Mesenchymal stem cell (in vitro differentiated cells and primary cell): ENCODE measurements at regions not wholly inside any gene's neighbourhood (a gene's known extent, or its start where the extent isn't known, plus 50 kb on each side); places are given as distances from the start of the nearest gene placed in this dataset.
A peak's percentile ranks its signal among the peaks of the same experiment; 100 is the strongest.

Experiments used
- DNase-seq: peaks from one replicate; pipeline ENCODE4 v3.0.0-alpha.2; 2013
- H2AFZ ChIP-seq: one replicate; pipeline ENCODE4 v1.6.1; 2013; ENCODE audit warnings: low read depth, mild to moderate bottlenecking, control low read depth, inconsistent platforms, low read length, moderate library complexity
- H2AK5ac ChIP-seq: 2 replicates; pipeline ENCODE4 v1.6.1; 2013; ENCODE audit warnings: low read length, moderate library complexity, mild to moderate bottlenecking, inconsistent platforms; ENCODE audit not compliant: severe bottlenecking
- H2BK120ac ChIP-seq: one replicate; pipeline ENCODE4 v1.6.1; 2013; ENCODE audit warnings: low read depth, mild to moderate bottlenecking, inconsistent platforms, low read length, moderate library complexity
- H2BK12ac ChIP-seq, 2 experiments: one replicate each; pipeline ENCODE4 v1.6.1; 2013; ENCODE audit warnings: inconsistent platforms in 2 of 2, low read length in 2 of 2, mild to moderate bottlenecking in 2 of 2, moderate library complexity in 2 of 2, control low read depth in 1 of 2
- H2BK15ac ChIP-seq: one replicate; pipeline ENCODE4 v1.6.1; 2013; ENCODE audit warnings: mild to moderate bottlenecking, low read depth, inconsistent platforms; ENCODE audit not compliant: poor library complexity, severe bottlenecking
- H2BK5ac ChIP-seq: 2 replicates; pipeline ENCODE4 v1.6.1; 2013; ENCODE audit warnings: low read depth, mild to moderate bottlenecking, low read length, control low read depth, inconsistent platforms; ENCODE audit not compliant: poor library complexity, severe bottlenecking
- H3K14ac ChIP-seq, 2 experiments: one replicate each; pipeline ENCODE4 v1.6.1; 2013; ENCODE audit warnings: inconsistent platforms in 2 of 2, low read length in 2 of 2, control low read depth in 1 of 2, mild to moderate bottlenecking in 1 of 2, moderate library complexity in 1 of 2
- H3K18ac ChIP-seq, 2 experiments: one replicate each; pipeline ENCODE4 v1.6.1; 2013; ENCODE audit warnings: inconsistent platforms in 2 of 2, low read length in 2 of 2, control low read depth in 1 of 2, low read depth in 1 of 2, mild to moderate bottlenecking in 1 of 2
- H3K23ac ChIP-seq, 2 experiments: one replicate each; pipeline ENCODE4 v1.6.1; 2013; ENCODE audit warnings: inconsistent platforms in 2 of 2, low read length in 2 of 2, mild to moderate bottlenecking in 2 of 2, moderate library complexity in 2 of 2, control low read depth in 1 of 2
- H3K27ac ChIP-seq: 2 replicates; pipeline ENCODE4 v1.5.1; 2013; ENCODE audit warnings: mild to moderate bottlenecking, moderate library complexity, low read length, control low read depth, inconsistent platforms; ENCODE audit not compliant: poor library complexity, severe bottlenecking
- H3K27me3 ChIP-seq, 2 experiments: 2 replicates each; pipeline versions ENCODE4 v1.6.1 to v1.7.0; 2013; ENCODE audit warnings: low read length in 2 of 2, mild to moderate bottlenecking in 2 of 2, moderate library complexity in 2 of 2, control low read depth in 1 of 2, inconsistent platforms in 1 of 2; ENCODE audit not compliant: control insufficient read depth in 1 of 2, insufficient read depth in 1 of 2
- H3K36me3 ChIP-seq, 2 experiments: 2 replicates each; pipeline versions ENCODE4 v1.6.1 to v1.7.0; 2013; ENCODE audit warnings: low read length in 2 of 2, control low read depth in 1 of 2, inconsistent platforms in 1 of 2, low read depth in 1 of 2, mild to moderate bottlenecking in 1 of 2; ENCODE audit not compliant: insufficient read depth in 2 of 2, control insufficient read depth in 1 of 2
- H3K4ac ChIP-seq, 2 experiments: one replicate each; pipeline ENCODE4 v1.6.1; 2013; ENCODE audit warnings: inconsistent platforms in 2 of 2, low read length in 2 of 2, mild to moderate bottlenecking in 2 of 2, moderate library complexity in 2 of 2, control low read depth in 1 of 2, low read depth in 1 of 2
- H3K4me1 ChIP-seq: 2 replicates; pipeline ENCODE4 v1.6.1; 2013; ENCODE audit warnings: low read depth, low read length, control low read depth; ENCODE audit not compliant: control insufficient read depth, insufficient read depth
- H3K4me2 ChIP-seq: 2 replicates; pipeline ENCODE4 v1.6.1; 2013; ENCODE audit warnings: low read length, mild to moderate bottlenecking, inconsistent platforms; ENCODE audit not compliant: poor library complexity, severe bottlenecking
- H3K4me3 ChIP-seq, 2 experiments: 2 replicates each; pipeline versions ENCODE4 v1.5.1 to v1.7.0; 2013; ENCODE audit warnings: low read length in 2 of 2, mild to moderate bottlenecking in 2 of 2, control low read depth in 1 of 2, low read depth in 1 of 2; ENCODE audit not compliant: insufficient read depth in 1 of 2
- H3K79me1 ChIP-seq: replicated peaks from 2 replicates; pipeline ENCODE4 v1.6.1; 2013; ENCODE audit warnings: mild to moderate bottlenecking, control low read depth, low read length, inconsistent platforms; ENCODE audit not compliant: poor library complexity, severe bottlenecking
- H3K9ac ChIP-seq: 2 replicates; pipeline ENCODE4 v1.7.0; 2013; ENCODE audit warnings: mild to moderate bottlenecking, low read length, moderate library complexity
- H3K9me3 ChIP-seq: 2 replicates; pipeline ENCODE4 v1.7.0; 2013; ENCODE audit warnings: mild to moderate bottlenecking, low read length; ENCODE audit not compliant: control insufficient read depth
- H4K8ac ChIP-seq: one replicate; pipeline ENCODE4 v1.6.1; 2013; ENCODE audit warnings: inconsistent platforms, mild to moderate bottlenecking, low read length, moderate library complexity
- H4K91ac ChIP-seq: one replicate; pipeline ENCODE4 v1.6.1; 2013; ENCODE audit warnings: mild to moderate bottlenecking, low read length, inconsistent platforms
- WGBS: methylation state at CpG from one replicate; pipeline ENCODE4 v1.1.7; 2013; ENCODE audit warnings: mixed read lengths; 5-methylcytosine and 5-hydroxymethylcytosine counted together

- H4K91ac ChIP-seq: no peak overlapping the region
- H3K36me3 ChIP-seq: no peaks in the 10 kb centered on the region
- H3K79me1 ChIP-seq: no peaks in the 10 kb centered on the region
- no peak overlapping the region for H4K8ac ChIP-seq
- H3K18ac ChIP-seq: no peak overlapping the region
- no peak overlapping the region for H2BK120ac ChIP-seq
- no peaks in the 10 kb centered on the region for H3K27me3 ChIP-seq
- H3K14ac ChIP-seq: no peak overlapping the region
- no peak overlapping the region for H3K27ac ChIP-seq
- no peak overlapping the region for H2BK5ac ChIP-seq
- no CpG with 5 or more reads among the region's 1 CpG for WGBS
- no peak overlapping the region for H3K4me3 ChIP-seq
- DNase-seq: peak; percentile 3
- H2AK5ac ChIP-seq: no peak overlapping the region
- no peaks in the 10 kb centered on the region for H3K9me3 ChIP-seq
- H2AFZ ChIP-seq: no peak overlapping the region
- H3K4me2 ChIP-seq: no peak overlapping the region
- no peak overlapping the region for H2BK12ac ChIP-seq
- H2BK15ac ChIP-seq: no peak overlapping the region
- no peak overlapping the region for H3K23ac ChIP-seq
- H3K9ac ChIP-seq: no peak overlapping the region
- H3K4ac ChIP-seq: no peak overlapping the region
- no peaks in the 10 kb centered on the region for H3K4me1 ChIP-seq
Measured at GRCh38 chr14:41457393-41457792, 149.3 kb upstream of the LRFN5 start.

- no peak overlapping the region for H3K27ac ChIP-seq
- H3K14ac ChIP-seq: no peak overlapping the region
- H3K23ac ChIP-seq: no peak overlapping the region
- no peak overlapping the region for H2BK15ac ChIP-seq
- H2BK120ac ChIP-seq: no peak overlapping the region
- H2BK12ac ChIP-seq: no peak overlapping the region
- no peaks in the 10 kb centered on the region for H3K4me1 ChIP-seq
- H2AFZ ChIP-seq: no peak overlapping the region
- H3K9ac ChIP-seq: no peak overlapping the region
- no peak overlapping the region for H4K8ac ChIP-seq
- no peak overlapping the region for H3K18ac ChIP-seq
- H2AK5ac ChIP-seq: no peak overlapping the region
- no peaks in the 10 kb centered on the region for H3K79me1 ChIP-seq
- no peak overlapping the region for H3K4me2 ChIP-seq
- H3K4ac ChIP-seq: no peak overlapping the region
- H4K91ac ChIP-seq: no peak overlapping the region
- no peaks in the 10 kb centered on the region for H3K36me3 ChIP-seq
- no peaks in the 10 kb centered on the region for H3K27me3 ChIP-seq
- 36% methylated on average over 3 of the region's 3 CpGs for WGBS
- H2BK5ac ChIP-seq: no peak overlapping the region
- peak; percentile 14 for DNase-seq
- H3K4me3 ChIP-seq: no peak overlapping the region
- no peaks in the 10 kb centered on the region for H3K9me3 ChIP-seq
Measured at GRCh38 chr14:41449066-41449465, 157.6 kb upstream of the LRFN5 start.

- no peak overlapping the region for H3K14ac ChIP-seq
- no peak overlapping the region for H4K91ac ChIP-seq
- H3K27me3 ChIP-seq: no peaks in the 10 kb centered on the region
- no peak overlapping the region for H2BK12ac ChIP-seq
- WGBS: 56% methylated on average over 1 of the region's 2 CpGs
- no peaks in the 10 kb centered on the region for H3K4me1 ChIP-seq
- no peak overlapping the region for H4K8ac ChIP-seq
- no peak overlapping the region for H2AFZ ChIP-seq
- H3K4ac ChIP-seq: no peak overlapping the region
- H3K9ac ChIP-seq: no peak overlapping the region
- no peak overlapping the region for H3K23ac ChIP-seq
- no peaks in the 10 kb centered on the region for H3K9me3 ChIP-seq
- no peak overlapping the region for H2BK5ac ChIP-seq
- no peak overlapping the region for H3K18ac ChIP-seq
- no peak overlapping the region for H3K27ac ChIP-seq
- no peak overlapping the region for H3K4me3 ChIP-seq
- no peak for DNase-seq
- no peak overlapping the region for H2AK5ac ChIP-seq
- H3K4me2 ChIP-seq: no peak overlapping the region
- H2BK120ac ChIP-seq: no peak overlapping the region
- no peak overlapping the region for H2BK15ac ChIP-seq
- H3K36me3 ChIP-seq: no peaks in the 10 kb centered on the region
- no peaks in the 10 kb centered on the region for H3K79me1 ChIP-seq
Measured at GRCh38 chr14:41446008-41446407, 160.7 kb upstream of the LRFN5 start.

GRCh38 chr14:41423503-41423902 lies 183.2 kb upstream of the LRFN5 start:
- no peak overlapping the region for H3K9ac ChIP-seq
- no peak overlapping the region for H2BK5ac ChIP-seq
- no peak overlapping the region for H2BK15ac ChIP-seq
- no peaks in the 10 kb centered on the region for H3K27me3 ChIP-seq
- no peak overlapping the region for H3K18ac ChIP-seq
- H3K27ac ChIP-seq: no peak overlapping the region
- no peaks in the 10 kb centered on the region for H3K9me3 ChIP-seq
- H3K4ac ChIP-seq: no peak overlapping the region
- no peak overlapping the region for H2BK120ac ChIP-seq
- H2BK12ac ChIP-seq: no peak overlapping the region
- no peak overlapping the region for H3K23ac ChIP-seq
- no peak overlapping the region for H3K4me3 ChIP-seq
- no peak overlapping the region for H3K4me2 ChIP-seq
- no peak overlapping the region for H2AK5ac ChIP-seq
- DNase-seq: no peak
- no peak overlapping the region for H2AFZ ChIP-seq
- H3K14ac ChIP-seq: no peak overlapping the region
- H3K36me3 ChIP-seq: no peaks in the 10 kb centered on the region
- H3K79me1 ChIP-seq: no peaks in the 10 kb centered on the region
- H4K91ac ChIP-seq: no peak overlapping the region
- H4K8ac ChIP-seq: no peak overlapping the region
- no peaks in the 10 kb centered on the region for H3K4me1 ChIP-seq
- 0% methylated on average over 1 of the region's 3 CpGs for WGBS
